ENCODE measurements at regions not wholly inside any gene's neighbourhood (a gene's known extent, or its start where the extent isn't known, plus 50 kb on each side); places are given as distances from the start of the nearest gene placed in this dataset.
A peak's percentile ranks its signal among the peaks of the same experiment; 100 is the strongest.

GRCh38 chr10:78948621-78949030 is 120.1 kb upstream of the ZMIZ1 start:
- no peak for DNase-seq

- no peak for DNase-seq
These were observed 117.8 kb upstream of the ZMIZ1 start for GRCh38 chr10:78950656-78951587.

- DNase-seq: no peak
These were observed 116.7 kb upstream of the ZMIZ1 start for GRCh38 chr10:78952030-78952429.

GRCh38 chr10:78952686-78953085 is 116.1 kb upstream of the ZMIZ1 start:
- DNase-seq: no peak

GRCh38 chr10:78953113-78953798 is 115.5 kb upstream of the ZMIZ1 start:
- no peak for DNase-seq

GRCh38 chr10:78953799-78954297 is 114.9 kb upstream of the ZMIZ1 start:
- no peak for DNase-seq

- DNase-seq: no peak
These were observed 114.1 kb upstream of the ZMIZ1 start for GRCh38 chr10:78954689-78955088.

- no peak for DNase-seq
These were observed 113.6 kb upstream of the ZMIZ1 start for GRCh38 chr10:78955206-78955605.

GRCh38 chr10:78956391-78956790 is 112.4 kb upstream of the ZMIZ1 start:
- DNase-seq: no peak

- DNase-seq: no peak
These were observed 111.2 kb upstream of the ZMIZ1 start for GRCh38 chr10:78957471-78958039.

- DNase-seq: no peak
These were observed 109.4 kb upstream of the ZMIZ1 start for GRCh38 chr10:78959217-78959923.

- DNase-seq: no peak
These were observed 108.9 kb upstream of the ZMIZ1 start for GRCh38 chr10:78959924-78960285.

GRCh38 chr10:78960316-78960800 is 108.4 kb upstream of the ZMIZ1 start:
- peak in 11 of 14 donors; percentile 14 to 71 (median 47) for DNase-seq

GRCh38 chr10:78961760-78962159 is 107.0 kb upstream of the ZMIZ1 start:
- DNase-seq: no peak

- DNase-seq: peak in 5 of 14 donors; percentile 9 to 99 (median 42)
These were observed 105.4 kb upstream of the ZMIZ1 start for GRCh38 chr10:78963074-78964034.

GRCh38 chr10:78964274-78964951 is 104.4 kb upstream of the ZMIZ1 start:
- peak in 1 of 14 donors; percentile 65 for DNase-seq

GRCh38 chr10:78964952-78965633 is 103.7 kb upstream of the ZMIZ1 start:
- DNase-seq: peak in 13 of 14 donors; percentile 31 to 93 (median 65)

GRCh38 chr10:78966182-78966787 is 102.5 kb upstream of the ZMIZ1 start:
- no peak for DNase-seq

GRCh38 chr10:78966844-78967488 is 101.8 kb upstream of the ZMIZ1 start:
- no peak for DNase-seq
